ENCODE measurements at regions not wholly inside any gene's neighbourhood (a gene's known extent, or its start where the extent isn't known, plus 50 kb on each side); places are given as distances from the start of the nearest gene placed in this dataset.

DNA sequence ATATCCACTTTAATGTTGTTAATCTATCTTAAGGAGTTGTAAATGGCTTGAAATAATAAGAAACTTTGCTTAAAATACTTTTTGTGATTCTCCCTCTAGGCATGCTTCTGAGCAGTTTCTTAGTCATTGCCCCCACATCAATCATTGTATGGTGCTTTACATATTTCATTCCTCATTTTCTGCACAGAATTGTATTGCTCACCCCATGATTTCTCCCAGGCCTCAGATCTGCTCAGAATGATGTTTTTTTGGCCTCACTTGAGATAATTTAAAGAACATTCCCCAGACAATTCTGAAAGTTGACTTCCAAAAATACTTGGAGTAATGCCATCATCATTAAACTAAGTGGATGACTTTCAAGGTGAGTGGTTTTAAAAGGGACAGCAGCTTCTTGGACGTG, 82.1 kb upstream of the PRPS1L1 start:
- TF ChIP-seq, protein P1, sequence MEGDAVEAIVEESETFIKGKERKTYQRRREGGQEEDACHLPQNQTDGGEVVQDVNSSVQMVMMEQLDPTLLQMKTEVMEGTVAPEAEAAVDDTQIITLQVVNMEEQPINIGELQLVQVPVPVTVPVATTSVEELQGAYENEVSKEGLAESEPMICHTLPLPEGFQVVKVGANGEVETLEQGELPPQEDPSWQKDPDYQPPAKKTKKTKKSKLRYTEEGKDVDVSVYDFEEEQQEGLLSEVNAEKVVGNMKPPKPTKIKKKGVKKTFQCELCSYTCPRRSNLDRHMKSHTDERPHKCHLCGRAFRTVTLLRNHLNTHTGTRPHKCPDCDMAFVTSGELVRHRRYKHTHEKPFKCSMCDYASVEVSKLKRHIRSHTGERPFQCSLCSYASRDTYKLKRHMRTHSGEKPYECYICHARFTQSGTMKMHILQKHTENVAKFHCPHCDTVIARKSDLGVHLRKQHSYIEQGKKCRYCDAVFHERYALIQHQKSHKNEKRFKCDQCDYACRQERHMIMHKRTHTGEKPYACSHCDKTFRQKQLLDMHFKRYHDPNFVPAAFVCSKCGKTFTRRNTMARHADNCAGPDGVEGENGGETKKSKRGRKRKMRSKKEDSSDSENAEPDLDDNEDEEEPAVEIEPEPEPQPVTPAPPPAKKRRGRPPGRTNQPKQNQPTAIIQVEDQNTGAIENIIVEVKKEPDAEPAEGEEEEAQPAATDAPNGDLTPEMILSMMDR (conservative IDR thresholded peaks at IDR 0.05; ENCODE audit: low read length) = no peak
- TF ChIP-seq EZH2phosphoT487 (IDR thresholded peaks at IDR 0.05; ENCODE audit: borderline replicate concordance) = no peak
